ENCODE measurements at regions not wholly inside any gene's neighbourhood (a gene's known extent, or its start where the extent isn't known, plus 50 kb on each side); places are given as distances from the start of the nearest gene placed in this dataset.
A peak's percentile ranks its signal among the peaks of the same experiment; 100 is the strongest.
"Not testable (repeated sequence)": the region's sequence is repeated elsewhere in the genome, so short reads cannot be mapped to it uniquely, and the experiment has no call there.

DNA sequence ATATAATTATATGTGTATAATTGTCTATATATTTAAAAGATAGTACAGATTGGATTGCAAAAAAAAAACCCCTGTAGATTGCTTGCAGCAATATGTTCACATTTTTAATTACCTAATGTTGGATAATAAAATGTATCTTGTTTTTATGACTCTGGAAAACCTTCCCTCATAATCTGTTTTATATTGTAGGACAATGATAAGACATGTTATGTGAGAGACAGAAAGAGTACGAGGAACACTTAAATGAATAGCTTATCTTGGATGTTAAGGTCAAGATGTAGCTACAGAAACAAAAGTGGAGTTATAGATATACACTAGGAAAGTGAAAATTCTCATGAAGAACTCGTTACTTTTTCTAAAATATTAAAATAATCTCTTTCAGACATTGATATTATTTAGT, 691.6 kb upstream of the IMPG1 start:
- FAIRE-seq, result no peak

DNA sequence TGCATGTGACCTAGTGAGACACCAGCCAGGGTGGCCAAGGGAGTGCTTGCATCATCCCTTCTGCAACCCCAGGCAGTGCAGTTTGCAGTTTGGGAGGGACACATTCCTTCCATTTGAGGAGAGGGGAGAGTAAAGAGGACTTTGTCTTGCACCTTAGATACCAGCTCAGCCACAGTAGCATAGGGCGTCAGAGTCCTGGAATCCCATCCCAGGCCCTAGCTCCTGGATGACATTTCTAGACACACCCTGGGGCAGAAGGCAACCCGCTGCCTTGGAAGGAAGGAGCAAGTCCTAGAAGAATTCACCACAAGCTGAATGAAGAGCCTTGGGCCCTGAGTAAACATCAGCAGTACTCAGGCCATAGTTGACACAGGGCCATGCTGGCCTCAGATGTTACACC, 680.4 kb upstream of the IMPG1 start:
- FAIRE-seq, result no peak

GRCh38 chr6:76745388-76745787, 672.9 kb upstream of the IMPG1 start:
- not testable (repeated sequence) for FAIRE-seq

DNA sequence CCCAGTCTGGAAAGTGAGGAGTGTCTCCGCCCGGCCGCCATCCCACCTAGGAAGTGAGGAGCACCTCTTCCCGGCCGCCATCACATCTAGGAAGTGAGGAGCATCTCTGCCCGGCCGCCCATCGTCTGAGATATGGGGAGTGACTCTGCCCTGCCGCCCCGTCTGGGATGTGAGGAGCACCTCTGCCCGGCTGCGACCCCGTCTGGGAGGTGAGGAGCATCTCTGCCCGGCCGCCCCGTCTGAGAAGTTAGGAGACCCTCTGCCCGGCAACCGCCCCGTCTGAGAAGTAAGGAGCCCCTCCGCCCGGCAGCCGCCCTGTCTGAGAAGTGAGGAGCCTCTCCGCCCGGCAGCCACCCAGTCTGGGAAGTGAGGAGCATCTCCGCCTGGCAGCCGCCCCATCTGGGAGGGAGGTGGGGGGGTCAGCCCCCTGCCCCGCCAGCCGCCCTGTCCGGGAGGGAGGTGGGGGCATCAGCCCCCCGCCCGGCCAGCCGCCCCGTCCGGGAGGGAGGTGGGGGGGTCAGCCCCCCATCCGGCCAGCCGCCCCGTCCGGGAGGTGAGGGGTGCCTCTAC, 671.8 kb upstream of the IMPG1 start:
- not testable (repeated sequence) for FAIRE-seq

DNA sequence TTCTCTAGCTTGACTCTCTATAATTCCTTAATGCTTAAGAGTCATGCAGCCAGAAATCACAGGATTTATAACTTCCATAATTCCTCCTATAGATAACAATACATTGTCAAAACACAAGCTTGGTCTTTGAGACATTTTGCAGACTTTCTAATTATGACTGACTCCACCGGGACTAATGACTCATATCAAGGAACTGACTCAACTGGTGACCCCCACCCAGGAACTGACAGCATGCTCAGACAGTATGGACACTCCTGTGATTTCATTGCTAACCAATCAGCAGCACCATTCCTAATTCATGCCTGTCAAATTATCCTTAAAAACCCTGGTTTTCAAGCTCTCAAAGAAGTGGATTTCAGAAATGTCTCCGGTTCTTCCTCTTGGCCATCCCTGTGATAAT, 670.5 kb upstream of the IMPG1 start:
- no peak for FAIRE-seq

- no peak for FAIRE-seq
These were observed 647.0 kb upstream of the IMPG1 start for GRCh38 chr6:76719449-76719848.

DNA sequence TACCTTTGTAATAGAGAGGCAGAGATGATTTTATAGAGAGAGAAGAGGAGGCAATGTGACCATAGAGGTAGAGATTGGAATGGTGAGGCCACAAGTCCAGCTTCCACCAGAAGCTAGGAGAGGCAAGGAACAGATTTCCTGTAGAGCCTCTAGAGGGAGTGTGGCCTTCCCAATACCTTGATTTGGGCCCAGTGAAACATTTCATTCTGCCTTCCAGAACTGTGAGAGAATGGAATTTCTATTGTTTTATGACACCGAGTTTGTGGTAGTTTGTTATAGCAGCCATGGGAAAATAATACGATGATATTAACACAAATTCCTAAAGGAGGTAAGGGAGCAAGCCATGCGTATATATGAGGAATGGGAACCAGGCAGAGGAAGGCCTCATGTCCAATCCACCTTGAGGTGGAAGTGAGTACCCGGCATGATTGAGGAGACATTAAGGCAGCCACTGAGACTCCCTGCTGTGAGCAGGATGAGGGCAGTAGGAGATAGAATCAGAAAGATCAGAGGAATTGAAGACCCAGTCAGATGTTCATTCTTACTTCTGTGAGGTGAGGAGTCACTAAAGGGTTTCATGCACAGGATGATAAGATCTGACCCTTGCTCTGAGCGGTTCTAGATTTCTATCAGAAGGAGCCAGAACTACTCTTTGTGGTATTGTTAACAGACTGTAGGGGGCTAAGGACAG, 636.3 kb upstream of the IMPG1 start:
- no peak for FAIRE-seq

- FAIRE-seq, result no peak
These were observed 635.2 kb upstream of the IMPG1 start for GRCh38 chr6:76707630-76708029.

GRCh38 chr6:76706631-76707030, 634.2 kb upstream of the IMPG1 start:
- FAIRE-seq, result no peak

GRCh38 chr6:76706086-76706485, 633.6 kb upstream of the IMPG1 start:
- FAIRE-seq, result no peak

DNA sequence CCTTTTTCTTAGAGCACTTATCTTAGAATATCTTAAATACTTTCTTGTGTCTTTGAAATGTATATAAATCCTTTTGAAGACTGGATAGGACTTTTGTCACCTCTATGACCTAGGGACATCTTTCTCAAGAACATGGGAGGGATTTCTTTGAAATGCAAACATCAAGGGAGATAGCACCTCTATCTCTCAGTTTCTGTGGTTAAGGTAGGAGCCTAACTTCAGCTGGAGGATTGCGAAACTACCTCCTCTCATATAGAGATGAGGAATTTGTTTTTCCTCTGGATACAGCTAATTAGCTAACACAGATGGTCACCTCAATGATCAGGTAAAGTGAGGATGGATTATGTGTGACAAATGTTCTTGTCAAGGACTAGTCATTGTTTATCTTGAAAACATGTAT, 631.3 kb upstream of the IMPG1 start:
- no peak for FAIRE-seq

GRCh38 chr6:76703285-76703684, 630.8 kb upstream of the IMPG1 start:
- no peak for FAIRE-seq

DNA sequence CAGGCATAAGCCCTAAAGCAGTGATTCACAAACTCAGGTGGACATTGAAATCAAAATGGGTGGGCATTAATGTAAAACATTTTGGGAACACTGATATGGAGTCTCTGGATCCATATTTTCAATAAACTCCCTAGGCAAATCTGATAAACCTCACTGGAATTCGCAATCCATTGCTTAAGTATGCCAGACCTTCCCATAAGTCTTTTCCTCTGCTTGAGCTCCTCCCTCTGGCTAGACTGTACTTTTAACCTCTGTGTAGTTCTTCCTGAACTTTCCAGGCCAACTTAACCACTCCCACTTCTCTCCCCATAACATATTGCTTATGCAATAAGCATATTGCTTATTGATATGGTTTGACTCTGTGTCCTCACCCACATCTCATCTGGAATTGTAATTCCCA, 629.7 kb upstream of the IMPG1 start:
- FAIRE-seq, result no peak

- no peak for FAIRE-seq
These were observed 629.1 kb upstream of the IMPG1 start for GRCh38 chr6:76701610-76702009.

DNA sequence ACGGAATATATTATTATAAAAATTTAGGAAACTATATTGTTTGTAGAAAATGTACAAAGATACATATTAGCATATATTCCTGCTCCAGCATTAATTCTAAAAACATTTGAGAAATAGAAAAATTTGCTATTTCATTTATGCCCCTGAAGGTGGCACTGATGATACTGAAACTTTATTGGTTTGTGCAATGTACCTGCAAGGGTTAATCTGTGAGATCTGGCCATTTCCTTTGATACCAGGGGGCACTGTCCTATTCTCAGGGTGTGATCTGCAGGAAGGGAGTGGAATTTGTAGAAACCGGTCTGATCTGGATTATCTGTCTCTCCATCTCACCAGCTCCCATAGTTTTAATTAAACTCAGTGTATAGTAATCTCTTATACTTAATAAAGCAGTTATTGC, 625.1 kb upstream of the IMPG1 start:
- no peak for FAIRE-seq

DNA sequence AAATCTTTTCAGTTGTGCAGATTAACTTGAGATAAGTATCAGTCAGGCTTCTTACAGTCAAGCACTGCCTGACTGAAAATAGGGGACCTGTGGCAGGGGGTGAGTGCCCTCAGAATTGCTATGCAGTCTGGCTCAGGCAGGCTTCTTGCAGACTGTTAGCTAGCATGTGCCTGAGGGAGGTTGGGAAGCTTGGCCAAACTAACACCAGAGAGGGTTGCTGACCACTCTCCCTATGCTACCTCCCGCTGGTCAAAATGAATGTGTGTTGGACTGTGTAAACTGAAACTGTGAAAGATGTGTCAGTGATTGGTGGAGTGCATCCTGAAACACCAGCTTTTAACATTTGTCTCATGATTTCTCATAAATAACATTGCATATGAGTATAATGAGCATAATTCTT, 622.3 kb upstream of the IMPG1 start:
- no peak for FAIRE-seq

GRCh38 chr6:76684875-76685274, 612.4 kb upstream of the IMPG1 start:
- no peak for FAIRE-seq

DNA sequence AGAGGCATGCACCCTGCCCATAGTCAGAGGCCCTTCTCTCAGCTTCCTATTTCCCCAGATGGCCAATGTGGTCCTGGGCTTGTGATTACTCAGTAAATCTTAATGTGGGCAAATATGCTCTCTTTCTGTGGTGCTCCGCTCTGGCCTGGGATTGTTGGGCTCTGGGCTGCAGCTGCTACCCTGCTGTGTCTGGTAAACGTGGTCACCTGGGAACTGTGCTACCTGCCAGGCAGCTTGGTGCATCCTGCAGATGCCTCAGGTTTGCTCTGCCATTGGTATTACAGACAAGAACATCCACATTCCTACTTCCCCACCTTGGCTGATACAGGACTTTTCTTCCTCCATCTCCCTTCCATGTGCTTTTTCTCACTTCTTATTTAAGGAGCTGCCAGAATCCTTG, 611.5 kb upstream of the IMPG1 start:
- FAIRE-seq, result no peak

DNA sequence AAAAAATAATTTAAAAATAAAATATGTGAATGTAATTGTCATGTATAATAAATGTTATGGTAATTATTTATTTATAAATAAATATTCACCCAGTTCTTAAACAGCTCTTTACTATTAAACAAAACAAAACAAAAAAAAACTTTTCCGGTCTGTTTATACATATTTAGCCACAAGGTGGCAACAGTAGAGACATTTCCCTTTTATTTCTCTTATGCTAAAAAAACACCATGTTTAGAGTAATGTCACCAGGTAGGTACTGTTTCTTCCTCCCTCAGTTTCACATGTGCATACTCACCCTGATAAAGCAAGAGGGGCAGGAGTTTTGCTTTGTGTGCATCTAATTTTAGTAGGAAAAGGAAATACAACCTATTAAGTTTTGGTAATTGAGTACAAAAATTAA, 610.4 kb upstream of the IMPG1 start:
- peak; percentile 82 for FAIRE-seq

- FAIRE-seq, result no peak
These were observed 609.3 kb upstream of the IMPG1 start for GRCh38 chr6:76681781-76682180.

GRCh38 chr6:76677017-76677416, 604.6 kb upstream of the IMPG1 start:
- FAIRE-seq, result no peak

- FAIRE-seq, result no peak
These were observed 599.3 kb upstream of the IMPG1 start for GRCh38 chr6:76671751-76672150.

- FAIRE-seq, result no peak
These were observed 571.8 kb upstream of the IMPG1 start for GRCh38 chr6:76644231-76644630.

GRCh38 chr6:76639941-76640340, 567.5 kb upstream of the IMPG1 start:
- FAIRE-seq, result no peak

GRCh38 chr6:76634695-76635094, 562.2 kb upstream of the IMPG1 start:
- no peak for FAIRE-seq
